ENCODE measurements at regions not wholly inside any gene's neighbourhood (a gene's known extent, or its start where the extent isn't known, plus 50 kb on each side); places are given as distances from the start of the nearest gene placed in this dataset.
A peak's percentile ranks its signal among the peaks of the same experiment; 100 is the strongest.
"Not testable (repeated sequence)": the region's sequence is repeated elsewhere in the genome, so short reads cannot be mapped to it uniquely, and the experiment has no call there.

GRCh38 chr7:35967366-35968139, 166.7 kb downstream of the SEPTIN7 start:
- H3K4me3 ChIP-seq (ENCODE audit: low read length): no peak overlapping the region
- DNase-seq (ENCODE audit: low read depth, low spot score): no peak

GRCh38 chr7:35968140-35968940, 167.5 kb downstream of the SEPTIN7 start:
- DNase-seq (ENCODE audit: low read depth, low spot score): no peak
- H3K4me3 ChIP-seq (ENCODE audit: low read length): no peak overlapping the region

- DNase-seq (ENCODE audit: low read depth, low spot score): no peak
- H3K4me3 ChIP-seq (ENCODE audit: low read length): no peak overlapping the region
These were observed 168.2 kb downstream of the SEPTIN7 start for GRCh38 chr7:35969066-35969465.

- DNase-seq (ENCODE audit: low read depth, low spot score): no peak
- H3K4me3 ChIP-seq (ENCODE audit: low read length): no peak overlapping the region
These were observed 169.6 kb downstream of the SEPTIN7 start for GRCh38 chr7:35970458-35970857.

- no peak for DNase-seq (ENCODE audit: low read depth, low spot score)
- H3K4me3 ChIP-seq (ENCODE audit: low read length): no peak overlapping the region
These were observed 170.5 kb downstream of the SEPTIN7 start for GRCh38 chr7:35971133-35971891.

GRCh38 chr7:35975851-35976454, 175.1 kb downstream of the SEPTIN7 start:
- DNase-seq (ENCODE audit: low read depth, low spot score): peak; percentile 73
- no peak overlapping the region for H3K4me3 ChIP-seq (ENCODE audit: low read length)

GRCh38 chr7:35978816-35979640, 174.0 kb upstream of the EEPD1 start:
- DNase-seq (ENCODE audit: low read depth, low spot score); H3K4me3 ChIP-seq (ENCODE audit: low read length): not testable (repeated sequence)

GRCh38 chr7:35982600-35982999, 170.5 kb upstream of the EEPD1 start:
- no peak overlapping the region for H3K4me3 ChIP-seq (ENCODE audit: low read length)
- DNase-seq (ENCODE audit: low read depth, low spot score): no peak

- no peak for DNase-seq (ENCODE audit: low read depth, low spot score)
- no peak overlapping the region for H3K4me3 ChIP-seq (ENCODE audit: low read length)
These were observed 169.4 kb upstream of the EEPD1 start for GRCh38 chr7:35983626-35984025.

GRCh38 chr7:35985126-35985754, 167.8 kb upstream of the EEPD1 start:
- no peak overlapping the region for H3K4me3 ChIP-seq (ENCODE audit: low read length)
- peak; percentile 66 for DNase-seq (ENCODE audit: low read depth, low spot score)

GRCh38 chr7:35987016-35987415, 166.0 kb upstream of the EEPD1 start:
- no peak overlapping the region for H3K4me3 ChIP-seq (ENCODE audit: low read length)
- DNase-seq (ENCODE audit: low read depth, low spot score): no peak

GRCh38 chr7:35988105-35988504, 164.9 kb upstream of the EEPD1 start:
- DNase-seq (ENCODE audit: low read depth, low spot score): no peak
- H3K4me3 ChIP-seq (ENCODE audit: low read length): no peak overlapping the region

GRCh38 chr7:35988818-35989217, 164.2 kb upstream of the EEPD1 start:
- no peak for DNase-seq (ENCODE audit: low read depth, low spot score)
- H3K4me3 ChIP-seq (ENCODE audit: low read length): no peak overlapping the region

- H3K4me3 ChIP-seq (ENCODE audit: low read length): no peak overlapping the region
- DNase-seq (ENCODE audit: low read depth, low spot score): no peak
These were observed 161.4 kb upstream of the EEPD1 start for GRCh38 chr7:35991511-35992232.

- no peak for DNase-seq (ENCODE audit: low read depth, low spot score)
- H3K4me3 ChIP-seq (ENCODE audit: low read length): no peak overlapping the region
These were observed 160.6 kb upstream of the EEPD1 start for GRCh38 chr7:35992436-35992835.

GRCh38 chr7:35993113-35993512, 159.9 kb upstream of the EEPD1 start:
- no peak for DNase-seq (ENCODE audit: low read depth, low spot score)
- H3K4me3 ChIP-seq (ENCODE audit: low read length): no peak overlapping the region
